22Rv1 (cell line): ENCODE measurements at regions not wholly inside any gene's neighbourhood (a gene's known extent, or its start where the extent isn't known, plus 50 kb on each side); places are given as distances from the start of the nearest gene placed in this dataset.

Experiments used
- ZFX ChIP-seq: fragments of 450-650 bp; IDR thresholded peaks from 2 replicates; pipeline ENCODE4 v1.6.1; 2017; ENCODE audit warnings: antibody characterized with exemption, borderline replicate concordance
- TF ChIP-seq, protein P1 (sequence below): fragments of 450-650 bp; IDR thresholded peaks from 2 replicates; pipeline ENCODE4 v1.5.1; 2017; ENCODE audit warnings: mild to moderate bottlenecking

- TF ChIP-seq, protein P1, sequence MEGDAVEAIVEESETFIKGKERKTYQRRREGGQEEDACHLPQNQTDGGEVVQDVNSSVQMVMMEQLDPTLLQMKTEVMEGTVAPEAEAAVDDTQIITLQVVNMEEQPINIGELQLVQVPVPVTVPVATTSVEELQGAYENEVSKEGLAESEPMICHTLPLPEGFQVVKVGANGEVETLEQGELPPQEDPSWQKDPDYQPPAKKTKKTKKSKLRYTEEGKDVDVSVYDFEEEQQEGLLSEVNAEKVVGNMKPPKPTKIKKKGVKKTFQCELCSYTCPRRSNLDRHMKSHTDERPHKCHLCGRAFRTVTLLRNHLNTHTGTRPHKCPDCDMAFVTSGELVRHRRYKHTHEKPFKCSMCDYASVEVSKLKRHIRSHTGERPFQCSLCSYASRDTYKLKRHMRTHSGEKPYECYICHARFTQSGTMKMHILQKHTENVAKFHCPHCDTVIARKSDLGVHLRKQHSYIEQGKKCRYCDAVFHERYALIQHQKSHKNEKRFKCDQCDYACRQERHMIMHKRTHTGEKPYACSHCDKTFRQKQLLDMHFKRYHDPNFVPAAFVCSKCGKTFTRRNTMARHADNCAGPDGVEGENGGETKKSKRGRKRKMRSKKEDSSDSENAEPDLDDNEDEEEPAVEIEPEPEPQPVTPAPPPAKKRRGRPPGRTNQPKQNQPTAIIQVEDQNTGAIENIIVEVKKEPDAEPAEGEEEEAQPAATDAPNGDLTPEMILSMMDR, result no peak
- TF ChIP-seq ZFX, result no peak
Observed at GRCh38 chr3:43796041-43796596, 105.4 kb downstream of the ABHD5 start.
